Dedifferentiated amniotic fluid mesenchymal stem cell (primary cell): ENCODE measurements at regions not wholly inside any gene's neighbourhood (a gene's known extent, or its start where the extent isn't known, plus 50 kb on each side); places are given as distances from the start of the nearest gene placed in this dataset.
"Not testable (repeated sequence)": the region's sequence is repeated elsewhere in the genome, so short reads cannot be mapped to it uniquely, and the experiment has no call there.

Source experiments
- DNase-seq: peaks from one replicate; pipeline ENCODE4 v3.0.0-alpha.2; 2016; ENCODE audit errors: extremely low spot score

- peak; percentile 30 for DNase-seq
Measured at GRCh38 chr4:187065396-187065795, 341.7 kb upstream of the FAT1 start.

- DNase-seq, result no peak
Measured at GRCh38 chr4:187065806-187066205, 342.1 kb upstream of the FAT1 start.

GRCh38 chr4:187069398-187069797, 345.7 kb upstream of the FAT1 start:
- no peak for DNase-seq

GRCh38 chr4:187070158-187070557, 346.5 kb upstream of the FAT1 start:
- no peak for DNase-seq

- DNase-seq, result no peak
Measured at GRCh38 chr4:187070740-187071139, 347.1 kb upstream of the FAT1 start.

GRCh38 chr4:187071946-187072600, 348.4 kb upstream of the FAT1 start:
- no peak for DNase-seq

GRCh38 chr4:187073820-187074219, 350.2 kb upstream of the FAT1 start:
- DNase-seq, result no peak

- DNase-seq, result peak; percentile 82
Measured at GRCh38 chr4:187075514-187075913, 351.9 kb upstream of the FAT1 start.

GRCh38 chr4:187077744-187078401, 354.2 kb upstream of the FAT1 start:
- no peak for DNase-seq

GRCh38 chr4:187084701-187085100, 361.0 kb upstream of the FAT1 start:
- no peak for DNase-seq

GRCh38 chr4:187085339-187085738, 361.7 kb upstream of the FAT1 start:
- DNase-seq, result no peak

- no peak for DNase-seq
Measured at GRCh38 chr4:187086151-187086550, 362.5 kb upstream of the FAT1 start.

- DNase-seq, result no peak
Measured at GRCh38 chr4:187088070-187088799, 364.6 kb upstream of the FAT1 start.

- DNase-seq, result no peak
Measured at GRCh38 chr4:187090401-187090800, 366.7 kb upstream of the FAT1 start.

- not testable (repeated sequence) for DNase-seq
Measured at GRCh38 chr4:187090832-187091231, 367.2 kb upstream of the FAT1 start.

- no peak for DNase-seq
Measured at GRCh38 chr4:187094144-187094543, 370.5 kb upstream of the FAT1 start.

GRCh38 chr4:187098429-187098828, 374.8 kb upstream of the FAT1 start:
- DNase-seq, result no peak

- no peak for DNase-seq
Measured at GRCh38 chr4:187103351-187103750, 379.7 kb upstream of the FAT1 start.

GRCh38 chr4:187108845-187109244, 385.2 kb upstream of the FAT1 start:
- no peak for DNase-seq

- no peak for DNase-seq
Measured at GRCh38 chr4:187109636-187110035, 386.0 kb upstream of the FAT1 start.

GRCh38 chr4:187118166-187118565, 394.5 kb upstream of the FAT1 start:
- DNase-seq, result no peak

GRCh38 chr4:187118602-187119120, 395.0 kb upstream of the FAT1 start:
- DNase-seq, result no peak

- no peak for DNase-seq
Measured at GRCh38 chr4:187124331-187124730, 400.7 kb upstream of the FAT1 start.
